ENCODE measurements at regions not wholly inside any gene's neighbourhood (a gene's known extent, or its start where the extent isn't known, plus 50 kb on each side); places are given as distances from the start of the nearest gene placed in this dataset.
"Not testable (repeated sequence)": the region's sequence is repeated elsewhere in the genome, so short reads cannot be mapped to it uniquely, and the experiment has no call there.

GRCh38 chr15:35282965-35283496, 197.9 kb upstream of the NANOGP8 start:
- DNase-seq: no peak

- no peak for DNase-seq
Observed at GRCh38 chr15:35281515-35281914, 196.4 kb upstream of the NANOGP8 start.

DNA sequence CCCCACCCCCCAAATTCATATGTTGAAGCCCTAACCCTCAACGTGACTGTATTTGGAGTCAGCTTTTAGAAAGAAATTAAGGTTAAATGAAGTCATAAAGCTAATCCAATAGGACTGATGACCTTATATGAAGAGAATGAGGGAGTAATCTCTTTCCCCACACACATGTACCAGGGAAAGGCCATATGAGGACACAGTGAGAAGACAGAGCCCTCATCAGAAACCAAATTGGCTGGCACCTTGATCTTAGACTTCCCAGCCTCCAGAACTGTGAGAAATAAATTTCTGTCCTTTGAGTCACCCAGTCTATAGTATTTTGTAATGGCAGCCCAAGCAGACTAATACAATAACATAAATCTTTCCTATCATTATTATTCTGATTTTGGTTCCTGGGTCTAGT, 194.7 kb upstream of the NANOGP8 start:
- no peak for DNase-seq

DNA sequence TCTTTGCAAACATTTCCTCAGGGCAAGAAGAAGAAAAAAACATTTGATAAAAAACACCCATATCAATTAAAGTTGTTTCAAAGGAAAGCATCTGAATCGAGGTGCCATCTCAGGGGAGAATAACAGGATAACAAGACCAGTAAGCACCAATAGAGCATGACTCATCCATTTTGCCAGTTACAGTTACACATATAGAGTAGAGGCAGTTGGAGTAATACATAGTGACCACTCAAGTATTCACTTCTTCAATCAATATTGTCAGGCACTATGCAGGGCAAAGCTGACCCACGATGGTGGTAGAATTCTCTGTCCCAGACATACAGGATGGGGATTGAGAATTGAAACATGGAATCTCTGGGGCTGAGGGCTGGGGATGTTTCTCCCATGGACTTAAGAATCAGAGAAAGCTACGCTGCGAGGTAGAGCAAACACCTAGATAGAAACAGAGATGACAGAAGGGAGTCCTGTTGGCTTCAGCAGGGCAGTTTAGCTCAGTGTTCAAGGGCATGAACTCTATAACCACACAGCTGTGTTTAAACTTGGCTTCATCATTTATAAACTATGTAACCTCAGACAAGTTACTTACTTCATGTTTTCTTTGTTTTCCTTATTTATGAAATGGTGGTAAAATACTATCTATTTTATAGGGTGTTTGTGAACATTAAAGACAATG, 186.4 kb upstream of the NANOGP8 start:
- no peak for DNase-seq

GRCh38 chr15:35260941-35261340, 175.8 kb upstream of the NANOGP8 start:
- DNase-seq: no peak

GRCh38 chr15:35260274-35260673, 175.2 kb upstream of the NANOGP8 start:
- DNase-seq: not testable (repeated sequence)

- no peak for DNase-seq
Observed at GRCh38 chr15:35256551-35256950, 171.5 kb upstream of the NANOGP8 start.

- DNase-seq: no peak
Observed at GRCh38 chr15:35256141-35256540, 171.0 kb upstream of the NANOGP8 start.

DNA sequence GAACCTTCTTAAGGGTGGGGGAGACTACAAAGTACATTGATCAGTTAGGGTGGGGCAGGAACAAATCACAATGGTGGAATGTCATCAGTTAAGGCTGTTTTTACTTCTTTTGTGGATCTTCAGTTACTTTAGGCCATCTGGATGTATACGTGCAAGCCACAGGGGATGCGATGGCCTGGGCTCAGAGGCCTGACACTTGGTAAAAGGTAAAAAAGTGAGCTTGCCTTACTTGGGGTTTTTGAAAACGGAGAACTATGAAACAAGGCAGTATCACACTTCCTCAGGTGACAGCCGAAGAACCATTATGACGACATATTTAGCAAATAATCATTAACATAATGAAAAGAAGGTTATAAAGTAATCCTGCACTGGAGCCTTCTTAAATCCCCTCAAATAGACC, 169.8 kb upstream of the NANOGP8 start:
- DNase-seq: not testable (repeated sequence)

GRCh38 chr15:35254062-35254461, 169.0 kb upstream of the NANOGP8 start:
- no peak for DNase-seq

- no peak for DNase-seq
Observed at GRCh38 chr15:35252351-35252865, 167.3 kb upstream of the NANOGP8 start.

- DNase-seq: no peak
Observed at GRCh38 chr15:35247150-35247549, 162.1 kb upstream of the NANOGP8 start.

DNA sequence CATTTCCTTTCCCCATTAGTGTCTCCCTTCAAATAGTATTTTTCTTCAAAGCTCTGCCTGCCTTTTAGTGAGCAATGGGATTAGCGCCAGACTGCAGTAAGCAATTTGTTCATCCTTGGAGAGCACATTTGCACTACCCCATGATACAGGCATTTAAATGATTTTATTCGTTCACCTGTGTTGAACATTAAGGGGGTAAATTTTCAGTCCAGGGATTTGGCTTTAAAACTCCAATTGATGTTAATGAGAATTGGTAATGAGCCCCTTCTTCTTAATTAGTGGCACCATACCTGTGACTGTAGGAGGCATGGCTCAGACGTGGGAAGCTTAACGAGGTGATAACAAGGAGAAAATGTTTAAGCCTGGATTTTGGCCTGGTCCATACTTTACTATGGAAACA, 161.4 kb upstream of the NANOGP8 start:
- DNase-seq: no peak

DNA sequence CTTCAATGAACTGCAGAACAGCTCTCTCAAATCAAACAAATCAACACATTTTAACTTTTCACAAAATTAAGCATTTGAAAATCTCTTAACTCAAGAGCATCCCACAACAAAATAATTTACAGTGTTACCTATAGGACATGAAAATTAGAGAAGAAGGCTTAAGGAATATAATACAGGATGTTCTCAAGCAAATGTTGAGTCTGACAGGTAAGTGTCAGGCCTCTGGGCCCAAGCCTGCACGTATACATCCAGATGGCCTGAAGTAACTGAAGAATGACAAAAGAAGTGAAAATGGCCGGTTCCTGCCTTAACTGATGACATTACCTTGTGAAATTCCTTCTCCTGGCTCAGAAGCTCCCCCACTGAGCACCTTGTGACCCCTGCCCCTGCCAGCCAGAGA, 160.6 kb upstream of the NANOGP8 start:
- not testable (repeated sequence) for DNase-seq

GRCh38 chr15:35244227-35244626, 159.1 kb upstream of the NANOGP8 start:
- DNase-seq: no peak

- DNase-seq: no peak
Observed at GRCh38 chr15:35243758-35244157, 158.7 kb upstream of the NANOGP8 start.

DNA sequence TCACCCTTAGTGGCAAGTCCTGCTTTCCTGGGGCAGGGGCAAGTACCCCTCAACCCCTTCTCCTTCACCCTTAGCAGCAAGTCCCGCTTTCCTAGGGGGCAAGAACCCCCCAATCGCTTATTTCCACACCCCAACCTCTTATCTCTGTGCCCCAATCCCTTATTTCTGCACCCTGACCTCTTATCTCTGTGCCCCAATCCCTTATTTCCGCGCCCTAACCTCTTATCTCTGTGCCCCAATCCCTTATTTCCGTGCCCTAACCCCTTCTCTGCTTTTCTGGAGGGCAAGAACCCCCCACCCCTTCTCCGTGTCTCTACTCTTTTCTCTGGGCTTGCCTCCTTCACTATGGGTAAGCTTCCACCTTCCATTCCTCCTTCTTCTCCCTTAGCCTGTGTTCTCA, 154.6 kb upstream of the NANOGP8 start:
- DNase-seq: not testable (repeated sequence)

DNA sequence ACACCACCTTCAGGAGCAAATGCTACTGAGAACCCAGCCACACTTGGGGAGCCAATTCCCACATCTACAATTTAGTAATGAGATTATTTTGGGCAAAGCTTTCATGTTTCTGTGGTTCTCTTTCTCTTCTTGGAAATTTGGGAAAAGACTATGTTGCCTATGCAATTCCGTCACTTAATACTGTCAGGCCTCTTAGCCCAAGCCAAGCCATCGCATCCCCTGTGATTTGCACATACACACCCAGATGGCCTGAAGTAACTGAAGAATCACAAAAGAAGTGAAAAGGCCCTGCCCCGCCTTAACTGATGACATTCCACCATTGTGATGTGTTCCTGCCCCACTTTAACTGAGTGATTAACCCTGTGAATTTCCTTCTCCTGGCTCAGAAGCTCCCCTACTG, 153.4 kb upstream of the NANOGP8 start:
- not testable (repeated sequence) for DNase-seq

DNA sequence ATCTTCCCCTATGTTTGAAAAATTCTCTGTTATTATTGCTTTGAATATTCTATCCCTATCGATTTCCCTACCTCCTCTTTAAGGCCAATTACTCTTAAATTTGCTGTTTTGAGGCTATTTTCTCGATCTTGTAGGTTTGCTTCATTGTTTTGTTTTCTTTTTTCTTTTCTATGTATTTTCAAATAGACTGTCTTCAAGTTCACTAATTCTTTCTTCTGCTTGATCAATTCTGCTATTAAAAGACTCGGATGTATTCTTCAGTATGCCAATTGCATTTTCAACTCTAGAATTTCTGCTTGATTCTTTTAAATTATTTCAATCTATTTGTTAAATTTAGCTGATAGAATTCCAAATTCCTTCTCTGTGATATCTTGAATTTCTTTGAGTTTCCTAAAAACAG, 144.0 kb upstream of the NANOGP8 start:
- DNase-seq: no peak

DNA sequence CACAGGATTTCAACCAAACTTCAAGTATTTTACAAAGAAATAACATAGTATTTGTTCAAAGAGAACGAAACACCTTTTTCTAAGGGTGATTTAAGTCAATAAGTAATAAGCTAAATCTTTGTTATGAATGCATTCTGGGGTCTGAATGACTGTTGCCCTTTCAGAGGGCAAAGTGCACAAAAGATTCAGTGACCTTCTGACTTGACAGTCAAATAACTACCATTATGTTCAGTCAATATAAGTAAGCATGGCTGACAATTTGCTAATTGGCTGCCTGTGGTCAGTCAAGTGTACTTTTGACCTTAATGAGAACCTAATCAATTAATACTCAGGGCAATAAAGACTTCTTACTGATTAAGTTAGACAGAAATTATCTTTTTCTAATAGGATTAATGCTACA, 133.1 kb upstream of the NANOGP8 start:
- no peak for DNase-seq

DNA sequence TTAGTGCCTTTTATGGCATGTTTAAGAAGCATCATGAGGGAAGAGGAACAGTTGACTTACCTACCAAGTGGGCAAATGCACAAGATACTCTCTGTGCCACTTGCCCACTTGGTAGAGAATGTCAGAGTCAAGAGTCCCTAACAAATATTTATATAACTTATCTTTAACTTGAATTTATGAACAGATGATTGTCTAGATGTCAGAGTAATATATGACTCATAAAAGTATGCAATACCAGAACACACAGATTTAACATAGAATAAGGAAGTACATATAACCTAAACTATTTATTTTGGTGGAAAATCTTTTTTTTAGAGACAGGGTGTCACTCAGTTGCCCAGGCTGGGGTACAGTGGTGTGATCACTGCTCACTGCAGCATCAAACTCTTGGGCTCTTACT, 130.0 kb upstream of the NANOGP8 start:
- DNase-seq: no peak

GRCh38 chr15:35211240-35211902, 126.3 kb upstream of the NANOGP8 start:
- no peak for DNase-seq

- no peak for DNase-seq
Observed at GRCh38 chr15:35210370-35210769, 125.3 kb upstream of the NANOGP8 start.

GRCh38 chr15:35209838-35210237, 124.7 kb upstream of the NANOGP8 start:
- no peak for DNase-seq
